Gastrocnemius medialis (tissue), 4 donors: ENCODE measurements at regions not wholly inside any gene's neighbourhood (a gene's known extent, or its start where the extent isn't known, plus 50 kb on each side); places are given as distances from the start of the nearest gene placed in this dataset.

Experiments used
- ATAC-seq, 2 donors: fragments of 150-250 bp; one replicate each; pipeline ENCODE4 v1.9.1; 2016
- DNase-seq, 2 donors: peaks; one replicate each; pipeline ENCODE4 v3.0.0-alpha.2; 2019
- H3K27ac ChIP-seq, 4 donors: fragments of 200-600 bp; sonication (generic); 1 replicate in 1 of 4; 2 replicates in 3 of 4; pipeline ENCODE4 v1.5.1; 2016 to 2018; ENCODE audit warnings: mild to moderate bottlenecking in 2 of 4, moderate library complexity in 1 of 4
- H3K27me3 ChIP-seq, 3 donors: fragments of 200-600 bp; sonication (generic) in 2 of 3; 1 replicate in 1 of 3; 2 replicates in 2 of 3; pipeline versions ENCODE4 v1.5.1 to v1.6.0; 2016 to 2019; ENCODE audit warnings: mild to moderate bottlenecking in 1 of 3, moderate library complexity in 1 of 3
- H3K36me3 ChIP-seq, 2 donors: fragments of 200-600 bp; sonication (generic) in 1 of 2; one replicate each; pipeline ENCODE4 v1.5.1; 2017 to 2018
- H3K4me1 ChIP-seq, 2 donors: fragments of 200-600 bp; sonication (generic) in 1 of 2; one replicate each; pipeline ENCODE4 v1.5.1; 2016 to 2017; ENCODE audit warnings: mild to moderate bottlenecking in 2 of 2
- H3K4me3 ChIP-seq, 4 donors: fragments of 200-600 bp; sonication (generic) in 3 of 4; 1 replicate in 1 of 4; 2 replicates in 3 of 4; pipeline ENCODE4 v1.5.1; 2016 to 2019; ENCODE audit warnings: mild to moderate bottlenecking in 2 of 4
- H3K9me3 ChIP-seq, 3 donors: fragments of 200-600 bp; sonication (generic) in 2 of 3; 1 replicate in 1 of 3; 2 replicates in 2 of 3; pipeline ENCODE4 v1.5.1; 2016 to 2019
- POLR2A ChIP-seq, 2 donors: fragments of 450-650 bp; IDR thresholded peaks; one replicate each; pipeline ENCODE4 v1.6.1; 2017; ENCODE audit warnings: antibody characterized with exemption in 2 of 2, mild to moderate bottlenecking in 2 of 2, moderate library complexity in 2 of 2
- in situ Hi-C, 4 donors: fragments of 200-750 bp; cut with MboI; loops; one replicate each; pipeline versions ENCODE4 v1.15.0 to v1.8.0; 2017; ENCODE audit warnings: low sequenced_read_pairs in 4 of 4
- intact Hi-C: fragments of 100-400 bp; cut with DNase I; formaldehyde crosslinking; loops from one replicate; pipeline ENCODE4 v1.15.1; 2023; ENCODE audit warnings: low total_unique reads
- TF ChIP-seq, protein P1 (sequence below), 5 experiments: fragments of 450-650 bp in 3 of 5; fragments of 200-600 bp in 2 of 5; sonication (generic) in 2 of 5; IDR thresholded peaks in 4 of 5; conservative IDR thresholded peaks in 1 of 5; 1 replicate in 4 of 5; 2 replicates in 1 of 5; pipeline ENCODE4 v1.5.1; 2016 to 2019; ENCODE audit warnings: antibody characterized with exemption in 5 of 5, mild to moderate bottlenecking in 3 of 5, moderate library complexity in 3 of 5

DNA sequence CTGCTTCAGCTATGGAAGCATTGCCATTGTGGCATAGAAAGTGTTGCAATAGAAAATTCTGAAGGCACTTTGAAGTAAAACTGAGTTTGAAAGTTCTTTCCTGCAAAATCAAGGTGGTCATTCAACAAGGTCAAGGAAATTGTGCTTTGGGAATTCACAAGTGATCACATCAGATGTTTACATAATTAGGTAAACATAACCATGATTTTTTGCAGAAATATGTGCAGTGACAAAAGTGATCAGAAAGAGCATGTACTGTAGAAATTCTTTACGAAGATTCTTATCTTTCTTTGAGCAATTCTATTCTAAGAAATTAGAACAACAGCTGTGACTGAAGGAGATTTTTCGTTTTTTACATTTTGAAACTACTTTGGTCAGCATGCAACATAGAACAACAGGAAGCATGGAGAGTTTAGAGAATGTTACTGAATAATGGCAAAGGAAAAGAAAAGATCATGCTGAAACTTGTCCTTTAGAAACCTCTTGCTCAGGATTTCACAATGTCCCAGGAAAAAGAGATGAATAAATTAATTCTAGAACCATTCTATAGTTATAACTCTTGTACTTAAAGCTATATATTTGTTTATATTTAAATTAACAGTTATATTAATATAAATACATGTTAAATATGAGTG is 643.4 kb upstream of the ARPP21 start:
- H3K27me3 ChIP-seq: no peaks in the 10 kb centered on the region
- no peaks in the 10 kb centered on the region for H3K9me3 ChIP-seq
- H3K27ac ChIP-seq: no peak overlapping the region
- no peak for ATAC-seq
- H3K4me1 ChIP-seq: no peaks in the 10 kb centered on the region
- no peaks in the 10 kb centered on the region for H3K36me3 ChIP-seq
- in situ Hi-C loops (no loop called here), intact Hi-C loops (no loop called here)
- no peak for DNase-seq
- H3K4me3 ChIP-seq: no peak overlapping the region
- TF ChIP-seq POLR2A (IDR thresholded peaks at IDR 0.05): no peak

DNA sequence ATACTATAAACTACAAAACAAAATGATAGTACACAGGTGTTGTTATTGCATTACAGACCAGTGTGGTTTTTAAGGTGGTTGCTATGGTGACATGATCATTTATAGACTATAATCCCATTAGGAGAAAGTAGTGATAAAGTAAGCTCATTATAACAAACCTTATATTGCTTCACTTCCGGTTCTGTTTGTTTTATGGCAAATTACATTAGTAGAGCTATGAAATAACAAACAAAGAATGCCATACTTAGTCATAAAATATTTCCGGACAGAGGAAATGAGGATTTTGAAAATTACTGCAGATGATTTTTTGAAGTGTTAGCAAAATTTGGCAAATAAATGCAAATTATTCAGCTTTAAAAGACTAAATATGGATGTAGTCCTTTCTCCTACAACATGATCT is 640.4 kb upstream of the ARPP21 start:
- Histone ChIP-seq H3K4me3 (no peak overlapping the region), H3K36me3 (no peaks in the 10 kb centered on the region), H3K4me1 (no peaks in the 10 kb centered on the region), H3K27ac (no peak overlapping the region), H3K27me3 (no peaks in the 10 kb centered on the region), H3K9me3 (no peaks in the 10 kb centered on the region)
- TF ChIP-seq, protein P1, sequence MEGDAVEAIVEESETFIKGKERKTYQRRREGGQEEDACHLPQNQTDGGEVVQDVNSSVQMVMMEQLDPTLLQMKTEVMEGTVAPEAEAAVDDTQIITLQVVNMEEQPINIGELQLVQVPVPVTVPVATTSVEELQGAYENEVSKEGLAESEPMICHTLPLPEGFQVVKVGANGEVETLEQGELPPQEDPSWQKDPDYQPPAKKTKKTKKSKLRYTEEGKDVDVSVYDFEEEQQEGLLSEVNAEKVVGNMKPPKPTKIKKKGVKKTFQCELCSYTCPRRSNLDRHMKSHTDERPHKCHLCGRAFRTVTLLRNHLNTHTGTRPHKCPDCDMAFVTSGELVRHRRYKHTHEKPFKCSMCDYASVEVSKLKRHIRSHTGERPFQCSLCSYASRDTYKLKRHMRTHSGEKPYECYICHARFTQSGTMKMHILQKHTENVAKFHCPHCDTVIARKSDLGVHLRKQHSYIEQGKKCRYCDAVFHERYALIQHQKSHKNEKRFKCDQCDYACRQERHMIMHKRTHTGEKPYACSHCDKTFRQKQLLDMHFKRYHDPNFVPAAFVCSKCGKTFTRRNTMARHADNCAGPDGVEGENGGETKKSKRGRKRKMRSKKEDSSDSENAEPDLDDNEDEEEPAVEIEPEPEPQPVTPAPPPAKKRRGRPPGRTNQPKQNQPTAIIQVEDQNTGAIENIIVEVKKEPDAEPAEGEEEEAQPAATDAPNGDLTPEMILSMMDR (IDR thresholded peaks at IDR 0.05 in 4 of 5, conservative IDR thresholded peaks at IDR 0.05 in 1 of 5): no peak
- no peak for TF ChIP-seq POLR2A (IDR thresholded peaks at IDR 0.05)
- no peak for ATAC-seq
- no peak for DNase-seq
- in situ Hi-C loops (no loop called here), intact Hi-C loops (no loop called here)

GRCh38 chr3:35012214-35012613 is 627.1 kb upstream of the ARPP21 start:
- intact Hi-C loops (no loop called here), in situ Hi-C loops (no loop called here)
- Histone ChIP-seq H3K4me3 (no peak overlapping the region), H3K27me3 (no peaks in the 10 kb centered on the region), H3K9me3 (no peaks in the 10 kb centered on the region), H3K4me1 (no peaks in the 10 kb centered on the region), H3K27ac (no peak overlapping the region), H3K36me3 (no peaks in the 10 kb centered on the region)
- no peak for ATAC-seq
- TF ChIP-seq, protein P1 (IDR thresholded peaks at IDR 0.05 in 4 of 5, conservative IDR thresholded peaks at IDR 0.05 in 1 of 5): no peak
- TF ChIP-seq POLR2A (IDR thresholded peaks at IDR 0.05): no peak
- DNase-seq: no peak

DNA sequence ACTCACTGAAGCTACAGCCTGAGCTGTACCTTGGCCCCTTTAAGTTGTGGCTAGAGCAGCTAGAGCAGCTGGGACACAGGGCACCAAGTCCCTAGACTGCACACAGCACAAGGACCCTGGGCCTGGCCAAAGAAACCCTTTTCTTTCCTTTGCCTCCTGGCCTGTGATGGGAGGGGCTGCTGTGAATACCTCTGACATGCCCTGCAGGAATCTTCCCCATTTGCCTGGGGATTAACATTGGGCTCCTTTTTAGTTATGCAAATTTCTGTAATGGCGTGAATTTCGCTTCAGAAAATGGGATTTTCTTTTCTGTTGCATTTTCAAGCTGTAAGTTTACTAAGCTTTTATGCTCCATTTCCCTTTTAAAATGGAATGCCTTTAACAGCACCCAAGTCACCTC is 611.2 kb upstream of the ARPP21 start:
- in situ Hi-C loops: no loop called here
- H3K4me3 ChIP-seq: no peak overlapping the region
- ATAC-seq: no peak
- no peaks in the 10 kb centered on the region for H3K4me1 ChIP-seq
- no peaks in the 10 kb centered on the region for H3K27me3 ChIP-seq
- DNase-seq: no peak
- intact Hi-C loops: no loop called here
- H3K36me3 ChIP-seq: no peaks in the 10 kb centered on the region
- TF ChIP-seq, protein P1 (IDR thresholded peaks at IDR 0.05 in 4 of 5, conservative IDR thresholded peaks at IDR 0.05 in 1 of 5): no peak
- no peak for TF ChIP-seq POLR2A (IDR thresholded peaks at IDR 0.05)
- no peaks in the 10 kb centered on the region for H3K9me3 ChIP-seq
- no peak overlapping the region for H3K27ac ChIP-seq

GRCh38 chr3:35042210-35042991 is 596.9 kb upstream of the ARPP21 start:
- in situ Hi-C loops (no loop called here), intact Hi-C loops (no loop called here)
- no peak for TF ChIP-seq POLR2A (IDR thresholded peaks at IDR 0.05)
- TF ChIP-seq, protein P1 (IDR thresholded peaks at IDR 0.05 in 4 of 5, conservative IDR thresholded peaks at IDR 0.05 in 1 of 5): no peak
- Histone ChIP-seq H3K27ac (no peak overlapping the region), H3K27me3 (no peaks in the 10 kb centered on the region), H3K4me1 (no peaks in the 10 kb centered on the region), H3K9me3 (no peaks in the 10 kb centered on the region), H3K4me3 (no peak overlapping the region), H3K36me3 (no peaks in the 10 kb centered on the region)
- DNase-seq (no peak), ATAC-seq (no peak)
